SK-N-SH (cell line): ENCODE measurements at regions not wholly inside any gene's neighbourhood (a gene's known extent, or its start where the extent isn't known, plus 50 kb on each side); places are given as distances from the start of the nearest gene placed in this dataset.

Source experiments
- CTCF ChIA-PET: fragments of 300-600, 350-600 bp; formaldehyde crosslinking; extraction: SDS; loops from one replicate; lab custom pipeline; 2021; lab: Yijun Ruan, JAX
- POLR2A ChIA-PET: fragments of 350-600 bp; sonication (Branson Sonifier 250); formaldehyde crosslinking; extraction: SDS; loops from one replicate; lab custom pipeline; 2020; ENCODE audit warnings: antibody characterized with exemption, inconsistent platforms; lab: Yijun Ruan, JAX
- DNase-seq: peaks from one replicate; pipeline ENCODE4 v3.0.0; 2012
- H2AFZ ChIP-seq: fragments of 200-600 bp; sonication (generic); 2 replicates; pipeline ENCODE4 v1.8.1; 2016; ENCODE audit warnings: antibody characterized with exemption, mild to moderate bottlenecking, low read depth
- H3F3A ChIP-seq: fragments of 200-600 bp; sonication (generic); replicated peaks from 2 replicates; pipeline ENCODE3; 2016; ENCODE audit warnings: antibody characterized with exemption, mild to moderate bottlenecking; ENCODE audit not compliant: insufficient read depth
- H3K27ac ChIP-seq, 2 experiments: fragments of 200-500 bp in 1 of 2; fragments of 200-600 bp in 1 of 2; sonication (Bioruptor generic) in 1 of 2; sonication (generic), shearing (Covaris generic) in 1 of 2; 2 replicates each; pipeline versions ENCODE4 v1.5.1 to v1.6.1; 2014 to 2016; ENCODE audit warnings: low read depth in 2 of 2, inconsistent platforms in 1 of 2, low read length in 1 of 2, mild to moderate bottlenecking in 1 of 2, mixed read lengths in 1 of 2
- H3K27me3 ChIP-seq: fragments of 200-600 bp; sonication (generic), shearing (Covaris generic); 2 replicates; pipeline ENCODE4 v1.6.1; 2016; ENCODE audit warnings: mixed run types; ENCODE audit not compliant: insufficient read depth
- H3K36me3 ChIP-seq, 2 experiments: fragments of 200-500 bp in 1 of 2; fragments of 200-600 bp in 1 of 2; sonication (Bioruptor generic) in 1 of 2; sonication (generic) in 1 of 2; replicated peaks in 1 of 2; 2 replicates each; pipeline versions ENCODE3 to v1.5.1; 2014 to 2016; ENCODE audit warnings: low read length in 1 of 2, mild to moderate bottlenecking in 1 of 2; ENCODE audit not compliant: insufficient read depth in 2 of 2, control insufficient read depth in 1 of 2
- H3K4me1 ChIP-seq, 2 experiments: fragments of 200-500 bp in 1 of 2; fragments of 200-600 bp in 1 of 2; sonication (Bioruptor generic) in 1 of 2; sonication (generic), shearing (Covaris generic) in 1 of 2; 2 replicates each; pipeline versions ENCODE4 v1.5.1 to v1.6.1; 2014 to 2016; ENCODE audit warnings: low read depth in 1 of 2, low read length in 1 of 2, mixed run types in 1 of 2; ENCODE audit not compliant: insufficient read depth in 2 of 2, control insufficient read depth in 1 of 2
- H3K4me2 ChIP-seq: fragments of 200-600 bp; sonication (generic), shearing (Covaris generic); 2 replicates; pipeline ENCODE4 v1.6.1; 2017; ENCODE audit warnings: mixed run types
- H3K4me3 ChIP-seq, 2 experiments: fragments of 200-500 bp in 1 of 2; fragments of 200-600 bp in 1 of 2; sonication (Bioruptor generic) in 1 of 2; sonication (generic), shearing (Covaris generic) in 1 of 2; 2 replicates each; pipeline versions ENCODE4 v1.5.1 to v1.8.1; 2014 to 2016; ENCODE audit warnings: low read depth in 2 of 2, inconsistent platforms in 1 of 2, low read length in 1 of 2, mild to moderate bottlenecking in 1 of 2, mixed read lengths in 1 of 2, moderate library complexity in 1 of 2
- H3K79me2 ChIP-seq: fragments of 200-600 bp; sonication (generic); 2 replicates; pipeline ENCODE4 v1.8.1; 2017; ENCODE audit warnings: mild to moderate bottlenecking; ENCODE audit not compliant: insufficient read depth
- H3K9ac ChIP-seq: fragments of 200-600 bp; sonication (generic); 2 replicates; pipeline ENCODE4 v1.6.1; 2017; ENCODE audit warnings: mixed run types
- H3K9me2 ChIP-seq: fragments of 200-600 bp; sonication (generic); 2 replicates; pipeline ENCODE4 v1.6.1; 2017; ENCODE audit warnings: mixed run types
- H3K9me3 ChIP-seq: fragments of 200-600 bp; sonication (generic); 2 replicates; pipeline ENCODE4 v1.6.1; 2017; ENCODE audit warnings: mixed run types, mild to moderate bottlenecking, moderate library complexity
- H4K20me1 ChIP-seq: fragments of 200-600 bp; sonication (generic); 2 replicates; pipeline ENCODE4 v1.6.1; 2017; ENCODE audit warnings: mild to moderate bottlenecking, mixed run types; ENCODE audit not compliant: insufficient read depth
- EZH2phosphoT487 ChIP-seq: fragments of 200-600 bp; sonication (generic); IDR thresholded peaks from 2 replicates; pipeline ENCODE4 v1.6.1; 2017; ENCODE audit warnings: low read depth, mixed run types, mild to moderate bottlenecking, antibody characterized with exemption, moderate library complexity, borderline replicate concordance
- FOSL2 ChIP-seq: IDR thresholded peaks from 2 replicates; pipeline ENCODE4 v1.4.0; 2012; ENCODE audit warnings: low read depth, mild to moderate bottlenecking, moderate library complexity, borderline replicate concordance
- FOXJ3 ChIP-seq: sonication (generic); formaldehyde crosslinking; IDR thresholded peaks from 2 replicates; pipeline ENCODE4 v1.5.1; 2020; ENCODE audit warnings: mild to moderate bottlenecking, missing genetic modification reagents
- FOXM1 ChIP-seq: IDR thresholded peaks from 2 replicates; pipeline ENCODE4 v1.4.0; 2012; ENCODE audit warnings: low read depth, mild to moderate bottlenecking
- GABPA ChIP-seq: IDR thresholded peaks from 2 replicates; pipeline ENCODE4 v1.4.0; 2012; ENCODE audit warnings: low read depth, mild to moderate bottlenecking
- GATA2 ChIP-seq: sonication (generic); formaldehyde crosslinking; IDR thresholded peaks from 2 replicates; pipeline ENCODE4 v1.5.0; 2020; ENCODE audit warnings: mild to moderate bottlenecking, missing genetic modification reagents
- JUND ChIP-seq: IDR thresholded peaks from 2 replicates; pipeline ENCODE4 v1.4.0; 2012
- MEF2A ChIP-seq: IDR thresholded peaks from 2 replicates; pipeline ENCODE4 v1.4.0; 2012; ENCODE audit warnings: low read depth, borderline replicate concordance
- MXI1 ChIP-seq: IDR thresholded peaks from 2 replicates; pipeline ENCODE4 v1.6.1; 2012; ENCODE audit warnings: mild to moderate bottlenecking, low read depth, low read length, improper control_type of control experiment
- NFIC ChIP-seq: IDR thresholded peaks from 2 replicates; pipeline ENCODE4 v1.4.0; 2012; ENCODE audit warnings: borderline replicate concordance
- NRF1 ChIP-seq: IDR thresholded peaks from 2 replicates; pipeline ENCODE4 v1.6.1; 2012; ENCODE audit warnings: low read depth, mild to moderate bottlenecking, low read length
- RFX5 ChIP-seq: IDR thresholded peaks from 2 replicates; pipeline ENCODE4 v1.6.1; 2012; ENCODE audit warnings: mild to moderate bottlenecking, improper control_type of control experiment, low read length
- SIN3A ChIP-seq: IDR thresholded peaks from 2 replicates; pipeline ENCODE4 v1.6.1; 2012; ENCODE audit warnings: low read depth, mild to moderate bottlenecking, low read length, moderate library complexity, borderline replicate concordance
- WGBS: methylation state at CpG from one replicate; pipeline ENCODE4 v1.1.6; 2017; ENCODE audit warnings: low lambda C conversion rate; 5-methylcytosine and 5-hydroxymethylcytosine counted together
- TF ChIP-seq, protein P1 (sequence below): IDR thresholded peaks from 2 replicates; pipeline ENCODE4 v1.4.0; 2012; ENCODE audit warnings: low read depth
- TF ChIP-seq, protein P2 (sequence below): fragments of 150-350 bp; IDR thresholded peaks from 2 replicates; pipeline ENCODE4 v1.6.1; 2016; ENCODE audit warnings: mild to moderate bottlenecking, low read depth, low read length
- TF ChIP-seq, protein P3 (sequence below): fragments of 200-600 bp; sonication (generic); IDR thresholded peaks from 2 replicates; pipeline ENCODE4 v1.6.1; 2017; ENCODE audit warnings: antibody characterized with exemption, mild to moderate bottlenecking, moderate library complexity
- TF ChIP-seq, protein P4 (sequence below): IDR thresholded peaks from 2 replicates; pipeline ENCODE4 v1.4.0; 2012; ENCODE audit warnings: low read depth, borderline replicate concordance

DNA sequence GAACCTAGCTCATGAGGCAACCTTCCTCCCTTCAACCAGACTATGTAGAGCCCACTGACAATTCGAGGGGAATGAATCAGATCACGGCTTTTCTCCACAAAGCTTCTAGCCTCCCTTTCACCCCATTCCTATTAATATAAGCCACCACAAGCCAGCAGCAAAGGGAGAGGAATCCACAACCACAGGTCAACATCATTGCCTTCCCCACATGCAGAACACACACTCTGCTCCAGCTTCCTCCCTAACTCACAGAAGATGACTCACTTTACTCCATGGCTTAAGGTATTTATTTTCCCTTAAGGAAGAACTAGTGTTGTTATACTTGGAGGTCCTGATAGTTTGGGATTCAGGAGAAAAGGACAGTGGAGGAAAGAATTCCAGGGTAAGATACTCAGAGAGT lies 272.2 kb downstream of the C1D start:
- WGBS: 34% methylated on average over 2 of the region's 2 CpGs
- Histone ChIP-seq H3K27me3 (no peaks in the 10 kb centered on the region), H3K9me3 (no peaks in the 10 kb centered on the region), H3K9ac (no peak overlapping the region), H3F3A (no peaks in the 10 kb centered on the region), H3K4me1 (no peaks in the 10 kb centered on the region; a peak in 1 of 4 replicates), H3K4me3 (no peak overlapping the region), H3K4me2 (peak overlapping the region; percentile 8; the same call in 1 of the 2 replicates), H4K20me1 (no peaks in the 10 kb centered on the region), H3K9me2 (no peaks in the 10 kb centered on the region), H3K79me2 (no peaks in the 10 kb centered on the region), H3K36me3 (no peaks in the 10 kb centered on the region), H2AFZ (no peak overlapping the region)
- DNase-seq: no peak
- CTCF ChIA-PET: no interaction called here
- POLR2A ChIA-PET: no interaction called here
- TF ChIP-seq NFIC: no peak
- peak; percentile 33 for TF ChIP-seq JUND
- TF ChIP-seq FOSL2: peak; percentile 57; the same call in 1 of the 2 replicates
- TF ChIP-seq, all 33 proteins: peak for 2
- no peak overlapping the region for H3K27ac ChIP-seq

DNA sequence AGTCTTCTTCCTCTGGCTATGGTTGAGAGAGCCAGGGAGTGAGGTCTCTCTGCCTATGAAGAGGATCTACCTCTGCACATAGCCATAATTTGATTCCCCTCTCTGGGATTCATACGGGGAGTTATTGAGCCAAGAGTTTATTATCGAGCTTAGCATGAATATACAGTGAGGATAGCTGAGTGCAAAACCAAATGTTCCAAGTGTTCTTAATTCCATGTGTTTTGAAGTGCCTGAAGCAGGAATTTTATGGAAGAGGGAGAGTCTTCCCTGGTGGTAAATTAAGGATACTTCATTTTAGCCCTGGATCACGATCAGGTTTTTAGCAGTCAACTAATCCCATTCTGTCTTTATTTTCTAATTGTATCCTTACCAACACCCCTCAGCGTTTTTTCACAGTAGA lies 270.6 kb downstream of the C1D start:
- no peaks in the 10 kb centered on the region for H3K36me3 ChIP-seq
- no peaks in the 10 kb centered on the region for H4K20me1 ChIP-seq
- no peak for TF ChIP-seq RFX5
- no peak for TF ChIP-seq NFIC
- TF ChIP-seq FOSL2: no peak
- TF ChIP-seq MEF2A: no peak
- TF ChIP-seq, protein P1, sequence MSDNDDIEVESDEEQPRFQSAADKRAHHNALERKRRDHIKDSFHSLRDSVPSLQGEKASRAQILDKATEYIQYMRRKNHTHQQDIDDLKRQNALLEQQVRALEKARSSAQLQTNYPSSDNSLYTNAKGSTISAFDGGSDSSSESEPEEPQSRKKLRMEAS: no peak
- TF ChIP-seq, protein P2, sequence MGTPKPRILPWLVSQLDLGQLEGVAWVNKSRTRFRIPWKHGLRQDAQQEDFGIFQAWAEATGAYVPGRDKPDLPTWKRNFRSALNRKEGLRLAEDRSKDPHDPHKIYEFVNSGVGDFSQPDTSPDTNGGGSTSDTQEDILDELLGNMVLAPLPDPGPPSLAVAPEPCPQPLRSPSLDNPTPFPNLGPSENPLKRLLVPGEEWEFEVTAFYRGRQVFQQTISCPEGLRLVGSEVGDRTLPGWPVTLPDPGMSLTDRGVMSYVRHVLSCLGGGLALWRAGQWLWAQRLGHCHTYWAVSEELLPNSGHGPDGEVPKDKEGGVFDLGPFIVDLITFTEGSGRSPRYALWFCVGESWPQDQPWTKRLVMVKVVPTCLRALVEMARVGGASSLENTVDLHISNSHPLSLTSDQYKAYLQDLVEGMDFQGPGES: no peak
- TF ChIP-seq EZH2phosphoT487: no peak
- TF ChIP-seq JUND: no peak
- TF ChIP-seq, protein P3, sequence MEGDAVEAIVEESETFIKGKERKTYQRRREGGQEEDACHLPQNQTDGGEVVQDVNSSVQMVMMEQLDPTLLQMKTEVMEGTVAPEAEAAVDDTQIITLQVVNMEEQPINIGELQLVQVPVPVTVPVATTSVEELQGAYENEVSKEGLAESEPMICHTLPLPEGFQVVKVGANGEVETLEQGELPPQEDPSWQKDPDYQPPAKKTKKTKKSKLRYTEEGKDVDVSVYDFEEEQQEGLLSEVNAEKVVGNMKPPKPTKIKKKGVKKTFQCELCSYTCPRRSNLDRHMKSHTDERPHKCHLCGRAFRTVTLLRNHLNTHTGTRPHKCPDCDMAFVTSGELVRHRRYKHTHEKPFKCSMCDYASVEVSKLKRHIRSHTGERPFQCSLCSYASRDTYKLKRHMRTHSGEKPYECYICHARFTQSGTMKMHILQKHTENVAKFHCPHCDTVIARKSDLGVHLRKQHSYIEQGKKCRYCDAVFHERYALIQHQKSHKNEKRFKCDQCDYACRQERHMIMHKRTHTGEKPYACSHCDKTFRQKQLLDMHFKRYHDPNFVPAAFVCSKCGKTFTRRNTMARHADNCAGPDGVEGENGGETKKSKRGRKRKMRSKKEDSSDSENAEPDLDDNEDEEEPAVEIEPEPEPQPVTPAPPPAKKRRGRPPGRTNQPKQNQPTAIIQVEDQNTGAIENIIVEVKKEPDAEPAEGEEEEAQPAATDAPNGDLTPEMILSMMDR: no peak
- TF ChIP-seq MXI1: no peak
- no peak for TF ChIP-seq GATA2 (CRISPR knock-in tag)
- no peak for TF ChIP-seq SIN3A
- TF ChIP-seq, protein P4, sequence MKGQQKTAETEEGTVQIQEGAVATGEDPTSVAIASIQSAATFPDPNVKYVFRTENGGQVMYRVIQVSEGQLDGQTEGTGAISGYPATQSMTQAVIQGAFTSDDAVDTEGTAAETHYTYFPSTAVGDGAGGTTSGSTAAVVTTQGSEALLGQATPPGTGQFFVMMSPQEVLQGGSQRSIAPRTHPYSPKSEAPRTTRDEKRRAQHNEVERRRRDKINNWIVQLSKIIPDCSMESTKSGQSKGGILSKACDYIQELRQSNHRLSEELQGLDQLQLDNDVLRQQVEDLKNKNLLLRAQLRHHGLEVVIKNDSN: no peak
- TF ChIP-seq FOXJ3: no peak
- no peak for TF ChIP-seq GABPA
- TF ChIP-seq NRF1: no peak
- TF ChIP-seq FOXM1: no peak
- ChIA-PET POLR2A (no interaction called here), CTCF (interaction anchor here (1.4 kb wide), 1 partner anchor 17 kb away, joined by 4 read pairs; no protein-coding TSS in a partner anchor)
- H3K4me3 ChIP-seq: no peak overlapping the region
- H3K9ac ChIP-seq: no peak overlapping the region
- H2AFZ ChIP-seq: no peak overlapping the region
- no peaks in the 10 kb centered on the region for H3F3A ChIP-seq
- no peaks in the 10 kb centered on the region for H3K79me2 ChIP-seq
- 39% methylated on average over 4 of the region's 4 CpGs for WGBS
- H3K4me2 ChIP-seq: no peak overlapping the region
- DNase-seq: no peak
- H3K4me1 ChIP-seq: peaks cover 0 to under 1% of the 10 kb centered on the region in 2 experiments; a peak in 3 of 4 replicates
- no peaks in the 10 kb centered on the region for H3K27me3 ChIP-seq
- H3K9me2 ChIP-seq: no peaks in the 10 kb centered on the region
- H3K27ac ChIP-seq: no peak overlapping the region
- H3K9me3 ChIP-seq: no peaks in the 10 kb centered on the region
